ENCODE measurements at regions not wholly inside any gene's neighbourhood (a gene's known extent, or its start where the extent isn't known, plus 50 kb on each side); places are given as distances from the start of the nearest gene placed in this dataset.

- DNase-seq: no peak
Observed at GRCh38 chr12:58586762-58587161, 333.5 kb downstream of the LRIG3 start.

GRCh38 chr12:58588770-58589169, 331.5 kb downstream of the LRIG3 start:
- ATAC-seq: no peak
- no peak for TF ChIP-seq CTCF (IDR thresholded peaks at IDR 0.05)
- Histone ChIP-seq H3K4me3 (no peak overlapping the region), H3K4me1 (ENCODE audit: low read depth) (no peaks in the 10 kb centered on the region), H3K9me3 (no peaks in the 10 kb centered on the region), H3K36me3 (ENCODE audit: low read depth) (no peaks in the 10 kb centered on the region)
- intact Hi-C loops (cut with DNase I, micrococcal nuclease): no loop called here
- DNase-seq: no peak

More at GRCh38 chr12:58586762-58587161, 333.5 kb downstream of the LRIG3 start:
- TF ChIP-seq CTCF (IDR thresholded peaks at IDR 0.05): no peak
- Histone ChIP-seq H3K36me3 (ENCODE audit: low read depth) (no peaks in the 10 kb centered on the region), H3K4me1 (ENCODE audit: low read depth) (no peaks in the 10 kb centered on the region), H3K9me3 (no peaks in the 10 kb centered on the region), H3K4me3 (no peak overlapping the region)
- ATAC-seq: no peak
- intact Hi-C loops (cut with DNase I, micrococcal nuclease): no loop called here

- no peak for ATAC-seq
- H3K9me3 ChIP-seq: no peaks in the 10 kb centered on the region
- no peaks in the 10 kb centered on the region for H3K4me1 ChIP-seq (ENCODE audit: low read depth)
- no peaks in the 10 kb centered on the region for H3K36me3 ChIP-seq (ENCODE audit: low read depth)
- H3K4me3 ChIP-seq: no peak overlapping the region
- TF ChIP-seq CTCF (IDR thresholded peaks at IDR 0.05): no peak
- DNase-seq: no peak
- intact Hi-C loops (cut with DNase I, micrococcal nuclease): no loop called here
Observed at GRCh38 chr12:58592475-58593207, 327.7 kb downstream of the LRIG3 start.

- ATAC-seq: no peak
- no peak for DNase-seq
- Histone ChIP-seq H3K4me3 (no peak overlapping the region), H3K36me3 (ENCODE audit: low read depth) (no peaks in the 10 kb centered on the region), H3K4me1 (ENCODE audit: low read depth) (no peaks in the 10 kb centered on the region), H3K9me3 (no peaks in the 10 kb centered on the region)
- no peak for TF ChIP-seq CTCF (IDR thresholded peaks at IDR 0.05)
- intact Hi-C loops (cut with DNase I, micrococcal nuclease): no loop called here
Observed at GRCh38 chr12:58593557-58594304, 326.6 kb downstream of the LRIG3 start.

- Histone ChIP-seq H3K4me1 (ENCODE audit: low read depth) (no peaks in the 10 kb centered on the region), H3K9me3 (no peaks in the 10 kb centered on the region), H3K36me3 (ENCODE audit: low read depth) (no peaks in the 10 kb centered on the region), H3K4me3 (no peak overlapping the region)
- intact Hi-C loops (cut with DNase I, micrococcal nuclease): no loop called here
- ATAC-seq (no peak), DNase-seq (no peak)
- no peak for TF ChIP-seq CTCF (IDR thresholded peaks at IDR 0.05)
Observed at GRCh38 chr12:58596381-58596780, 323.9 kb downstream of the LRIG3 start.
